Activated CD4-positive, alpha-beta T cell treated with anti-CD3 and anti-CD28 coated beads, Interleukin-2, amount 10 ng/mL, durations not matched to agents 7 days and 5 days (primary cell): ENCODE measurements at regions not wholly inside any gene's neighbourhood (a gene's known extent, or its start where the extent isn't known, plus 50 kb on each side); places are given as distances from the start of the nearest gene placed in this dataset.

Experiments used
- CTCF ChIA-PET: fragments of 350-600 bp; sonication (Branson Sonifier 250); formaldehyde crosslinking; loops from one replicate; lab custom pipeline; 2021; ENCODE audit warnings: antibody characterized with exemption; lab: Charles Lee
- POLR2A ChIA-PET: fragments of 350-600 bp; sonication (Branson Sonifier 250); formaldehyde crosslinking; loops from one replicate; lab custom pipeline; 2021; ENCODE audit warnings: antibody characterized with exemption; lab: Charles Lee
- DNase-seq: peaks from one replicate; pipeline ENCODE4 v3.0.0-alpha.2; 2020
- H3K27ac Mint-ChIP-seq: one replicate; pipeline ENCODE4 v1.8.0; 2021; ENCODE audit warnings: mild to moderate bottlenecking, moderate library complexity, mixed read lengths
- H3K27me3 Mint-ChIP-seq: one replicate; pipeline ENCODE4 v1.8.0; 2021; ENCODE audit warnings: mixed read lengths
- H3K36me3 Mint-ChIP-seq: one replicate; pipeline ENCODE4 v1.8.0; 2021; ENCODE audit warnings: low read depth, mixed read lengths
- H3K4me1 Mint-ChIP-seq: one replicate; pipeline ENCODE4 v1.8.0; 2021; ENCODE audit warnings: mixed read lengths
- H3K4me3 Mint-ChIP-seq: one replicate; pipeline ENCODE4 v1.8.0; 2021; ENCODE audit warnings: mild to moderate bottlenecking, moderate library complexity, mixed read lengths
- H3K9me3 Mint-ChIP-seq: one replicate; pipeline ENCODE4 v1.8.0; 2021; ENCODE audit warnings: mixed read lengths

GRCh38 chr14:97506626-97507025 is 709.4 kb downstream of the VRK1 start:
- Mint-ChIP-seq H3K9me3 (peaks cover 40% of the 10 kb centered on the region), H3K4me3 (no peak overlapping the region), H3K27me3 (no peaks in the 10 kb centered on the region), H3K27ac (no peak overlapping the region), H3K4me1 (no peaks in the 10 kb centered on the region), H3K36me3 (peaks cover 14% of the 10 kb centered on the region)
- no peak for DNase-seq
- ChIA-PET CTCF (no interaction called here), POLR2A (no interaction called here)

DNA sequence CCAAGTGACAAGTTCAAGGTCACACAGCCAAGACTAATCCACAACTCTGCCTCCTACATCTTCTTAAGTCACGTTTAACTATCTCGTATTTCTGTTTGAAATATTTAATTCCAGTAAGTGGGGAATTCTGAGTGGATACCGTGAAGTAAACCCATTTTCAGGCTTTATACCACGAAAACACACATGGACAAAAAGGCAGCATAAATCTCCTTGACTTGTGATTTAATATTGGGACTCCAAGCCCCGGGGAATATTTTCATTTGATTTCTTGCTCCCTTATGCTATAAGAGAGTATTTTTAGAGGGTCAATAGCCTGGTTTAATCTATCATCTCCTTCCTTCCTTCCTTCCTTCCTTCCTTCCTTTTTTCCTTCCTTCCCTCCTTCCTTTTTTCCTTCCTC is 716.7 kb downstream of the VRK1 start:
- no peak for DNase-seq
- CTCF ChIA-PET, result no interaction called here
- POLR2A ChIA-PET, result no interaction called here
- Mint-ChIP-seq H3K9me3 (peaks cover 14% of the 10 kb centered on the region), H3K27ac (no peak overlapping the region), H3K4me1 (no peaks in the 10 kb centered on the region), H3K36me3 (peaks cover 6% of the 10 kb centered on the region), H3K27me3 (no peaks in the 10 kb centered on the region), H3K4me3 (no peak overlapping the region)

DNA sequence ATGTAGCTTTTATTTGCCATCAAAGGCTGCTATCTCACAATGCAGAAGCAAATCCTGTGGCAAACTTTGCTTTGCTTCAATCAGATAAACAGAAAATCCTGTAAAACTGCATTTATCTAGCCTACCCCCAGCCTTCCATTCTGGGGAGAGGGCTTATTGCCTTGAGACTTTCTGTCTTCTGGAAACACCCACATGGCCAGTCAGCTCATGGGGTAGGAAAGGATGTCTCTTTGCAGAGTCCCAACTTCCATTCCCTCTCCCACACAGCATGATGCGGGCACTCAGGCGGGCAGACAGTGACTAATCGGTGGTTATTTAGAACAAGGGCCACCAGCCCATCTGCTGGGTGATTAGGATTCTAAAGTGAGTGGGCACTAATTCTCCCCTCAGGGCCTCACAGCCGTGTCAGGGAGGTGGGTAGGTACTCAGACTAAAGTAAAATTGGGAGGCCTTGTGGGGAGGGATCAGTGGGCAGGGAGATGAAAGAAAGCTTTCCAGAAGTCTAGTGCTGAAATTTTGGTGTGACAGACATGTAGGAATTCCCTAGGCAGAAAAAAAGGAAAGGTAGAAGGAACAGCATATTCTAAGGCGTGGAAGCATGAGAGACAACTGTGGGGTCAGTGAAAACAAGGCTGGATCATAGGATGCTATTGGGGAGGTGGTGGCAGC is 720.5 kb downstream of the VRK1 start:
- Mint-ChIP-seq H3K4me1 (no peaks in the 10 kb centered on the region), H3K27me3 (no peaks in the 10 kb centered on the region), H3K4me3 (no peak overlapping the region), H3K9me3 (peaks cover 8% of the 10 kb centered on the region), H3K36me3 (no peaks in the 10 kb centered on the region), H3K27ac (no peak overlapping the region)
- POLR2A ChIA-PET, result interaction anchor here (0.6 kb wide), 1 partner anchor 757 kb away, joined by 3 read pairs; no protein-coding TSS in a partner anchor
- CTCF ChIA-PET, result no interaction called here
- no peak for DNase-seq

DNA sequence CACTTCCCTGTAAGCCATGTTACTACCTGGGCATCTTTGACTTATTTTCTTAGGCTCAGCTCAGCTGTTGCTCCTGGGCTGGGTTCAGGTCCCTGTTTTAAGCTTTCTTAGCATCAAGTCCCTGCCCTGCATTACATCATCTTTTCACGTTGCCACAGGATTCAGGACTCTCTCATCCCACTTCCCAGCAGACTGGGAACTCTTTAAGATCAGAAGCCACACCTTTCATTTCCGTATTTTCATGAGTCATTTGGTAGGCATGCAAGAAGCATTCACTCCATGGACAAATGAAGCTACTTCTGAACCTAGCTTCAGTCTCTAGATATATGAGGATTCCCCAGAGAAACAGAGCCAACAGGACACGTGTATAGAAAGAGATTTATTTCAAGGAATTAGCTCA is 726.8 kb downstream of the VRK1 start:
- peaks cover 13% of the 10 kb centered on the region for H3K4me1 Mint-ChIP-seq
- ChIA-PET CTCF (interaction anchor here (0.5 to 2.1 kb wide), 3 partner anchors 16 to 1584 kb away, joined by 3 to 5 read pairs (median 4); no protein-coding TSS in a partner anchor), POLR2A (no interaction called here)
- H3K27ac Mint-ChIP-seq, result no peak overlapping the region
- DNase-seq, result no peak
- H3K27me3 Mint-ChIP-seq, result no peaks in the 10 kb centered on the region
- no peak overlapping the region for H3K4me3 Mint-ChIP-seq
- H3K36me3 Mint-ChIP-seq, result no peaks in the 10 kb centered on the region
- peaks cover 9% of the 10 kb centered on the region for H3K9me3 Mint-ChIP-seq

GRCh38 chr14:97524589-97525319 is 727.6 kb downstream of the VRK1 start:
- Mint-ChIP-seq H3K4me1 (peaks cover 13% of the 10 kb centered on the region), H3K36me3 (no peaks in the 10 kb centered on the region), H3K4me3 (no peak overlapping the region), H3K9me3 (peaks cover 7% of the 10 kb centered on the region), H3K27me3 (no peaks in the 10 kb centered on the region), H3K27ac (peak overlapping the region; percentile 37)
- ChIA-PET POLR2A (no interaction called here), CTCF (interaction anchor here (0.5 to 2.1 kb wide), 3 partner anchors 8 to 1583 kb away, joined by 3 to 4 read pairs (median 3); no protein-coding TSS in a partner anchor)
- no peak for DNase-seq

DNA sequence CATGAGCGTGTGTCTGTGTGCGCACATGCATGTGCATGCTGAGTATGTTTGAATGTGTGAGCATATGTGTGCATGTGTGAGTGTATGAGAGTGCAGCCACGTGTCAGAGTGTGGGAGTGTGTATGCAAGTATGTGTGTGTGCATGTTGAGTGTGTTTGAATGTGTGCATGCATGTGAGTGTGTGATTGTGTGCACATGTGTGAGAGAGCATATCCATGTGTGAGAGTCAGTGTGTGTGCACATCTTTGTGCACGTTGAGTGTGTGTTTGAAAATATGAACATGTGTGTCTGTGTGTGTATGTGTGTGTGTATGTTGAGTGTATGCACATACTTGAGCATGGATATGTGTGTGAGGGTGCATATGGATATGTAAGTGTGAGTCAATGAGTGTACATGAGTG is 730.8 kb downstream of the VRK1 start:
- Mint-ChIP-seq H3K27me3 (no peaks in the 10 kb centered on the region), H3K4me3 (no peak overlapping the region), H3K4me1 (peaks cover 13% of the 10 kb centered on the region), H3K36me3 (no peaks in the 10 kb centered on the region), H3K27ac (no peak overlapping the region), H3K9me3 (no peaks in the 10 kb centered on the region)
- no peak for DNase-seq
- CTCF ChIA-PET, result no interaction called here
- POLR2A ChIA-PET, result no interaction called here

- H3K9me3 Mint-ChIP-seq, result no peaks in the 10 kb centered on the region
- H3K36me3 Mint-ChIP-seq, result no peaks in the 10 kb centered on the region
- CTCF ChIA-PET, result no interaction called here
- H3K27ac Mint-ChIP-seq, result no peak overlapping the region
- H3K4me3 Mint-ChIP-seq, result no peak overlapping the region
- H3K4me1 Mint-ChIP-seq, result no peaks in the 10 kb centered on the region
- H3K27me3 Mint-ChIP-seq, result no peaks in the 10 kb centered on the region
- DNase-seq, result no peak
- POLR2A ChIA-PET, result interaction anchor here (1.2 kb wide), 1 partner anchor 9 kb away, joined by 4 read pairs; no protein-coding TSS in a partner anchor
These were observed 734.9 kb downstream of the VRK1 start for GRCh38 chr14:97532052-97532451.

DNA sequence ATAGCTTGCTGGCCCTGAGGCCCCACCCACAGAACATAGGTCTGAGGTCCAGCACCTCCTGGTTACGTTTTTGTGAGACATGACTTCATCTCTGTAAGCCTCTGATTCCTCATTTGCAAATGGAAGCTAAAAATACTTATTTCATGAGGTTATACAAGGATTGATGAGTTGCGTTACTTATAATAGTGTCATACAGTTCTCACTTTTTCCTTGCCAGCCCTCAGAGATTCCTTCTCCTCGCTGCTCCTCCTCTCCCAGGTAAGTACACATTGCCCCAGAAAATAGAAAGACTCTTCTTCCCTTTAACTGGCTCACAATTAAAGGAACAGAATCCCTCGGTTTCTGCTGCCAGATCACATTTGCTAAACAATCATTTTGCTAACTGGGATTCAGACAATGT is 739.2 kb downstream of the VRK1 start:
- CTCF ChIA-PET, result no interaction called here

DNA sequence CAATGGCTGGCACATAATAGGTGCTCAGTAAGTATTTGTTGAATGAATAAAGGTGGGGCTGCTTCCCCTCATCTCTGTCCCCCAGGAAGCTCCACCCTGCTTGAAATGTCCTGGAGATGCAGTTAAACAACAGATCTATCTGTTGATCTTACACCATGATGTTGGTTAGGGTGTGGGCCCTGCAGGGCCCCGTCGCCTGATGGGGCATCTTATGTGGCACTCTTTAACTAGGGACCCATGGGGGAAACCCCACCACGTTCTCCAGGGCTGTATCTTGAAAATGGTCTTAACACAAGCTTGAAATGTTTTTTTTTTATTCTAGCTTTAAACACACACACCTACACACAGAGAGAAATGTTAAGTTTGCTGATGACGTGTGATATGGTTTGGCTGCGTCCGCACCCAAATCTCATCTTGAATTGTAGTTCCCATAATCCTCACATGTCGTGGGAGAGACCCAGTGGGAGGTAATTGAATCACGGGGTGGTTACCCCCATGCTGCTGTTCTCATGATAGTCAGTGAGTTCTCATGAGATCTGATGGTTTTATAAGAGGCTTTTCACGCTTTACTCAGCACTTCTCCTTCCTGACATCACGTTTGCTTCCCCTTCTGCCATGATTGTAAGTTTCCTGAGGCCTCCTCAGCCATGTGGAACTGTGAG is 741.7 kb downstream of the VRK1 start:
- CTCF ChIA-PET, result interaction anchor here (1.6 kb wide), 1 partner anchor 12 kb away, joined by 4 read pairs; no protein-coding TSS in a partner anchor
- DNase-seq, result no peak
- Mint-ChIP-seq H3K27me3 (no peaks in the 10 kb centered on the region), H3K27ac (peak overlapping the region; percentile 15), H3K36me3 (no peaks in the 10 kb centered on the region), H3K4me1 (peaks cover 21% of the 10 kb centered on the region), H3K9me3 (no peaks in the 10 kb centered on the region), H3K4me3 (no peak overlapping the region)
- POLR2A ChIA-PET, result no interaction called here

More for the DNA sequence above, 739.2 kb downstream of the VRK1 start:
- Mint-ChIP-seq H3K36me3 (no peaks in the 10 kb centered on the region), H3K27me3 (no peaks in the 10 kb centered on the region), H3K27ac (no peak overlapping the region), H3K4me3 (no peak overlapping the region), H3K4me1 (peaks cover 12% of the 10 kb centered on the region), H3K9me3 (no peaks in the 10 kb centered on the region)
- POLR2A ChIA-PET, result no interaction called here
- no peak for DNase-seq

- H3K27ac Mint-ChIP-seq, result no peak overlapping the region
- no peaks in the 10 kb centered on the region for H3K9me3 Mint-ChIP-seq
- no peak overlapping the region for H3K4me3 Mint-ChIP-seq
- ChIA-PET CTCF (interaction anchor here (1.4 kb wide), 1 partner anchor 15 kb away, joined by 4 read pairs; no protein-coding TSS in a partner anchor), POLR2A (no interaction called here)
- H3K4me1 Mint-ChIP-seq, result peaks cover 26% of the 10 kb centered on the region
- no peak for DNase-seq
- H3K27me3 Mint-ChIP-seq, result no peaks in the 10 kb centered on the region
- no peaks in the 10 kb centered on the region for H3K36me3 Mint-ChIP-seq
These were observed 742.2 kb downstream of the VRK1 start for GRCh38 chr14:97539411-97539795.

DNA sequence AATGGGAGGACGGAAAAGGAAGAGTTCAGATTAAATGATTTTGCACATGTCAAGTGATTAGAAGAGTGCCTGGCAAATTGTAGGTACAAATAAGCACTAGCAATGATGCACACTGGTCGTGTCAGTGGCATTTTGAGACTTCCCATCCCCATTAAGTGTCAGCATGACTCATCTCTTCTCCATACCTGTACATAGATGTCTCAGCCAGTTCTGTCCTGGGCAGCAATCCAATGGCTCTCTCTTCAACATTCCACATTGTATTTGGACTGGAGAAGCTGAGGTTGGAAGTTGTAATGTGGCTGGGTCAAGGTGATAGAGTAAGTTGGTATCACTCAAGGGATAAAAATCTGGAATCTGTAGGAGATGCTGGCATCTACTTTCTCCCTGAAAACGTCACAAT is 742.7 kb downstream of the VRK1 start:
- Mint-ChIP-seq H3K9me3 (no peaks in the 10 kb centered on the region), H3K27me3 (no peaks in the 10 kb centered on the region), H3K4me1 (peaks cover 30% of the 10 kb centered on the region), H3K27ac (no peak overlapping the region), H3K36me3 (no peaks in the 10 kb centered on the region), H3K4me3 (no peak overlapping the region)
- ChIA-PET POLR2A (no interaction called here), CTCF (interaction anchor here (1.4 kb wide), 1 partner anchor 15 kb away, joined by 4 read pairs; no protein-coding TSS in a partner anchor)
- no peak for DNase-seq

DNA sequence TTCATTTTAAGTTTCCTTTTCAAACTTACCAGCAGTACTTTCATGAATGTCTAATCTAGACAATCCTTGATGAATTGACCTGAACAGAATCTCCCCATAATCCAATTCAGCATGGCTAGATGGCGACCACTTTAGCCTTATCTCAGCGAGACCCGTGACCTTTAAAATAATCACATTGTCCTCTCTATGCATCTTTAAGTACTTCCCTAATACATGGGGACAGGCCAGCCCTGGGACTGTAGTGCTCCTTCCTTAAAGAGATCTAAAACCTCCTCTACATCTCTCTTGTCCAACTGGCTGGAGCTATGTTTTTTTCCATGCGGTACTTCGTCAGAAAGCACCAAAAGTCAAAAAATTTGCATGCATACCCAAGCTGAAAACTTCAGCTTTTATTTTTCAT is 746.0 kb downstream of the VRK1 start:
- ChIA-PET POLR2A (no interaction called here), CTCF (interaction anchor here (0.7 to 1.9 kb wide), 4 partner anchors 9 to 1268 kb away, joined by 3 to 5 read pairs (median 4); no protein-coding TSS in a partner anchor)
- Mint-ChIP-seq H3K27ac (no peak overlapping the region), H3K4me3 (no peak overlapping the region), H3K36me3 (no peaks in the 10 kb centered on the region), H3K4me1 (peaks cover 31% of the 10 kb centered on the region), H3K9me3 (no peaks in the 10 kb centered on the region), H3K27me3 (no peaks in the 10 kb centered on the region)
- DNase-seq, result no peak

- DNase-seq, result no peak
- no peak overlapping the region for H3K27ac Mint-ChIP-seq
- H3K4me3 Mint-ChIP-seq, result no peak overlapping the region
- no peaks in the 10 kb centered on the region for H3K27me3 Mint-ChIP-seq
- CTCF ChIA-PET, result interaction anchor here (0.7 to 1.5 kb wide), 3 partner anchors 36 to 1267 kb away, joined by 3 to 4 read pairs (median 3); no protein-coding TSS in a partner anchor
- POLR2A ChIA-PET, result no interaction called here
- peaks cover 26% of the 10 kb centered on the region for H3K4me1 Mint-ChIP-seq
- no peaks in the 10 kb centered on the region for H3K36me3 Mint-ChIP-seq
- H3K9me3 Mint-ChIP-seq, result no peaks in the 10 kb centered on the region
These were observed 746.6 kb downstream of the VRK1 start for GRCh38 chr14:97543816-97544215.
